NCI-H748 (cell line): ENCODE measurements at regions not wholly inside any gene's neighbourhood (a gene's known extent, or its start where the extent isn't known, plus 50 kb on each side); places are given as distances from the start of the nearest gene placed in this dataset.
A peak's percentile ranks its signal among the peaks of the same experiment; 100 is the strongest.
"Not testable (repeated sequence)": the region's sequence is repeated elsewhere in the genome, so short reads cannot be mapped to it uniquely, and the experiment has no call there.

Source experiments
- DNase-seq: peaks from one replicate; lab custom pipeline; 2025; ENCODE audit not compliant: unreplicated experiment; lab: John Stamatoyannopoulos, UW

DNA sequence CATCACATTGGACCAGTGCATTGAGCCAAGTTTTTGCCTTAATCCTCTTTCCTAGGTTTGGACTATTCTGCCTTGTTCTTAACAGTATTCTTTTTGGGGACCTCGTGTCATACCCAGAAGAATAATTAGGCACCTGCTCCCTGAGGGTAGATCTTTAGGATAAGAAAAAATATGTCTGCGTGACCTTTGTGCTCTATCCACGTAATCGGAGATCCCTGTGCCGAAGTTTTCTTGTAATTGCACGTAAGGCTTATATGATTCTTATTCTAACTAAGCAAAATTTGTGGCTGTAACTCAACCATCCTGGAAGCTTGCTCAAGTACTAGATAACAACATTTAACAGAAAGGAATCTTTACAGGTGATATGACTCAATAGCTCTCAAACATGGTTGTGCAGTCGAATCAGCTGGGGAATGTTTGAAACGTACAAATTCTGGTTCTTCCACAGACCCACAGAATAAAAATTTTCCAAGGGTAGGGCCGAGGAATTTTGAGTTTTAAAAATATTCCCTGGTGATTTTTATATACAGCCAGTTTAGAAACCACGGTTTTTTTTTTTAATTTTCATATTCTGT lies 344.3 kb downstream of the GBA3 start:
- DNase-seq: no peak

DNA sequence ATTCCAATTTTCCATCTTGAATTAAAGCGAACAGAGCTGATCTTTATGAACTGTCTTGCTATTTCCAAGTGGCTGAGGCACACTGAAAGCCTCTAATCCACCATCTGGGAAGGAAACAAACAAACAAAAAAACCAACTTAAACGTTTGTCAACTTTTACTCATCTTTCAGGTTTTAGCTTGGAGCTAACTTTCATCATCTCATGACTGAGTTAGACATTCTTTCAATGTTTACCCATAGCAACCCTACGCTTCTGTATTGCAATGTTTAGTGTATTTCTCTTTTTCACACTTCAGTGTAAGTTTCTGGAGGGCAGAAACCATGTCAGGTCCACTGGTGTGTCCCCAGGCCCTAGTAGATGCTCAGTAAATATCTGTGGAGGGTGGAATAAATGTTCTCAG lies 343.8 kb downstream of the GBA3 start:
- no peak for DNase-seq

DNA sequence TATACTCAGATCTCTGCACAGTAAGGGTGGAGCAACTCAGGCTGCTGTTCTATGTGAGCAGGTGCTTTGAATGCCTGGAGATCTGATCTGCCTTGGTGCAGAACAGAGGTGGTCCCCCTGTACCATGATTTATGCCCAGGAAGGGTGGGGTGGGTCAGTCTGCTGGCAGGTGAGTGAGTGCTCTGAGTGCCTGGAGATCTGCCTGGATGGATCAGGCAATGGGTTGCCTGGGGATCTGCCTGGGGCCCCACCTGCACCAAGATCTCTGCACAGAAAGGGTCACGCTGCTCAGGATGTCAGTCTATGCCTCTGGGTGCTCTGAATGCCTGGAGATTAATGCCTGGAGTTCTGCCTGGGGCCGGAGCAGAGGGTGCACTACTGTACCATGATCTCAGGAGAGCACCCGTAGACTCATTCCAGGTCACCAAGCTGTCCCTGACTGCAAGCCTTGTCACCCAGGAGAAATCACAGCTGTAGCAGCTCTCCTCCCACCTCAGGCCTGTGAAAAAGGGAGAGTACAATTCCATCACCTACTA lies 342.9 kb downstream of the GBA3 start:
- no peak for DNase-seq

DNA sequence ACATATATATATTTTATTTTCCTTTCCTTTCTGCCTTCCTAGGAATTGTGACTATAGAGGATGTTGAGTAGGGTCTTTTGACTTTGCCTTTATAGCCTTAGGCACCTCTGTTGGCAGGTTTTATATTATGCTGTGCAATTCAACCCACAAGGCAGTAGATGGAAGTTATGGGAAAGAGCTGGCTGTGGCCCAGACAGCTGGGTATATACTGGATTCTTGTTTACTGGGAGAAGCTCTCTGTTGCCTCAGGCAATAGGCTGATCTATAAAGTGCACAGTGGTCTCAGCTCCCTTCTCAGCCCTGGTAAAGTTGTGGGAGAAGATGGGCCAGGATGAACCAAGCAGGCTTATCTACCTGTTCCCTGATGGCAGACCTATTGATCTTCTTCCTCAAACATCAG lies 342.0 kb downstream of the GBA3 start:
- DNase-seq: no peak

DNA sequence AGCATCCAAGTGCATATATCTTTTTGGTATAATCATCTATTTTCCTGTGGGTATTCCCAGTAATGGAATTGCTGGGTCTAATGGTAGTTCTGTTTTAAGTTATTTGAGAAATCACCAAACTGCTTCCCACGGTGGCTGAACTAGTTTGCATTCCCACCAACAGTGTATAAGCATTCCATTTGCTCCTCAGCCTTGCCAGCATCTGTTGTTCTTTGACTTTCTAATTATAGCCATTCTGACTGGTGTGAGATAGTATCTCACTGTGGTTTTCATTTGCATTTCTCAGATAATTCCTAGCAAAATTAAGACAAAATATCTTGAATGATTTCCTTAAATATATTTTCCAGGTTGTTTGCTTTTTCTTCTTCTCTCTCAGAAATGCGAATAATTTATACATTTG lies 341.1 kb downstream of the GBA3 start:
- no peak for DNase-seq

DNA sequence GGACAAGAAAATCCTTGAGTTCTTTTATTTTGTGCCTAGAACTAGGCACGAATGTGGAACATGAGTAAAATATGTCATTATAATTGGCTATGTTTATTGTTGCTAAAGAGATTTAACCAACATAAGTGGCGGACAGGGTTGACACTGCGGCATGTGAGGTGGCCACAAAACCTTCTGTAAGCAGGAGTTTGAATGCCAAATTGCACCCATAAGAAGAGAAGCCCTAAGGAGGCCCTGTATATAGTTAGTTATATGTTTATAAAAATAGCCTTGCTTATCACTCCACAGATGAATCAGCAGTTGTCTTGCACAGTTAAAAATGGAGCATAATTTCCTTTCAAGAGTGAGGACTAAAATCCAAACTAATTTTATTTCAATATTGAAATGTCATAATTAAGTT lies 336.1 kb downstream of the GBA3 start:
- no peak for DNase-seq

DNA sequence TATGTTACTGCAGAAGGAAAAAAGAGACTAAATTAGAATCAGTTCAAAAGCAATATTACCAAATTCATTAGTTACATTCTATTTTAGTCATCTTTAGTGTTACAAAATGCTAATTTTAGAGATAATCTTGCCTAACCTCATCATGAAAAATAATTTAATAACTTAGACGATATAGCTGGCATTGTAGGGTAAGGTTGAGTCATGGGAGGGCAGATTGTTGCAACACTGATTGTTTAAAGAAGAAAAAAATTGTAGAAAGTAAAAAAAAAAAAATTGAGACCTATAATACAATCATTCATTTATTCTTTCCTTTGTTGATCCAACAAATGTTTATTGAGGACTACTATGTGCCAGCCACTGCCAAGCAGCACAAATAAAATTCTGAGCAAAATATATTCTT lies 330.9 kb downstream of the GBA3 start:
- no peak for DNase-seq

DNA sequence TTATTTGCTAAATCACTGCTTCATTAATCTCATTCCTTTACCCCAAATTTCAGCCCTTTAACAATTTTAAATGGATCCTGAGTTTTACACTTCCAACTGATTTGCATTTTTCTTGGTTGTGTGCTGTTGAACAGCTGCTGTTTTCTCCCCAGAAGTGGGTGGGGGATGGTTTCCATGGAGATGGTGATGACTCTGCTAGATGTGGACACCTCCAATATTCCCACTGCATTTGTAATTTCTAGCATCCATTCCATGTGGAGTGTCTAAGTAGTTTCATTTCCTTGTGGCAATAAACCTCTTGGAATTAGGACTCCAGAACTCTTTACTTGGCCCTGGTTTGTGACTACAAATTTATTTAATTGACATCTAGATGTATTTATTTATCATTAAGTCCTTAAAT lies 330.4 kb downstream of the GBA3 start:
- DNase-seq: peak; percentile 65

DNA sequence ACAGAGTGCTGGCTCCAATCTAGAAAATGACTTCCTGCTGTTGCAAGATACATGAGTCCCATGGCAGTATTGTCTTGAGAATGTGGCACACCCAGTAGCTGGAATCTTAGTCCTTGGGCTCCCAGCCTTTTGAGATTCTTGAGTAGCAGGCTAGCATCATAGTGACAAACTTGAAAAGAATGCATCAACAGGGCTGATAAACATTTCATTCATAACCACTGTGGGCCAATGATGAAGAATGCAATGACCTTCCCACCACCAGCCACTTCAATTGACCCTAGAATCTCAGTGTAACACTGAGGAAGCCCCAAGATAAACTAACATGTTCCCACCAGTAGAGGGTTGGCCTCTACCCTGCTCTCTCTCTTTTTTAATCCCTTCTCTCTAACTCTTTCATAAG lies 329.3 kb downstream of the GBA3 start:
- no peak for DNase-seq

DNA sequence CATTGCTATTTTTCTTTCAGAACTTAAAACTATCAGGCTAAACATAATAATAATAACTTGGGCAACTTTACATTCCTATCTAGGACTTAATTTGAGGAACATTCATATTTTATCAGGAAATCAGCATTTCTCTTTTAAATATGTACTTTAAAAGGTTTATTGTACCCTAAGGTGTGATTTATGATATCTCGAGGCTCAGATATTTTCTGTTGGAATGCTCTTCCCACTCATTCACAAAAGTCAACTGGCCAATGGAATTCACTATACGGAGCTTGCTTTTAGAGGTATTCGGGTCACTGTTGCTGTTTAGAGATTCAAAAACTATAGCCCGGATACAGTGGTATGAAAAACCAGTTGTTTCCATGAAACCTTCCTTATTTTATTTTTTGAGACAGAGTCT lies 328.3 kb downstream of the GBA3 start:
- DNase-seq: no peak

DNA sequence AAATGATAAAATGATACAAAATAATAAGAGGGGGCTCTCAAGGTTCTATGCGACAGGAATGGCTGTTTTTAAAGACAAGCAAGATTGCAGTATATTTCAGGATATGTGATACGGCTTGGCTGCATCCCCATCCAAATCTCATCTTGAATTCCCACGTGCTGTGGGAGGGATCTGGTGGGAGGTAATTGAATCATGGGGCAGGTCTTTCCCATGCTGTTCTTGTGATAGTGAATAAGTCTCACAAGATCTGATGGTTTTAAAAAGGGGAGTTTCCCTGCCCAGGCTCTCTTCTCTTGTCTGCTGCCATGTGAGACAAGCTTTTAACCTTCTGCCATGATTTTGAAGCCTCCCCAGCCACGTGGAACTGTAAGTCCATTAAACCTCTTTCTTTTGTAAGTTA lies 327.7 kb downstream of the GBA3 start:
- DNase-seq: not testable (repeated sequence)

DNA sequence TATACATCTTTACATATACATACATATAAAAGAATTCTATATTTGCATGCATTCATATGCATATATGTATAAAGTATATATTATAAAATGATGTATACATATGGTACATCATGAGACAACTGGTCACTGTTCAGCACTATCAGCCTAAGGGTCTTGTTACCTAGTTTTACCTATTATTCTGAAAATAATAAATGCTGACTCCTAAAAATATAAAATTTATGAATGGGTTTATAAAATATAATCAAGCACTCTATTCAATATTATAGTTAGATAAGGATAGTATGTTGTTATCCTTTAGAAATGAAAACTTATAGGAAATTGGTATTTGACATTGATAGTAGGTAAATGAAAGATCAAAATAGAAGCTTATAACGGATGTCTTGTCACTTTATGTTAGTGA lies 324.2 kb downstream of the GBA3 start:
- DNase-seq: no peak

DNA sequence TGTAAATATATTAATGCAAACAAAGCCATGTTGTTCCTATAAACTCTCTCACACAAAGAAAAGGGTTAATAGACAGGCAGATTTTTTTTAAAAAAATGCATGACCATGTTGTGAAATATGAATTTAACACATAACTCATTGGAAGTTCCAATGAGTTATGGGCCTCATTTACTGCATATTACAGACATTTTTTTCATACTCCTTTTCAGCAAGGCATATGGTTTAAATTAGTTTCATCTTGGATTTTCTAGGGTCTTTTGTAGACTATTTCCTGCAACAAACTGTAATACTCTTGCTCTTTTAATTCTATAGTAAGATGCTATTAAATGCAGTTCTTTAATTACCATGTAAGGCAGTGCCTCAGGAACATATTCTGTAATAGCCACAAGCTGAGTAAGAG lies 323.1 kb downstream of the GBA3 start:
- DNase-seq: no peak

DNA sequence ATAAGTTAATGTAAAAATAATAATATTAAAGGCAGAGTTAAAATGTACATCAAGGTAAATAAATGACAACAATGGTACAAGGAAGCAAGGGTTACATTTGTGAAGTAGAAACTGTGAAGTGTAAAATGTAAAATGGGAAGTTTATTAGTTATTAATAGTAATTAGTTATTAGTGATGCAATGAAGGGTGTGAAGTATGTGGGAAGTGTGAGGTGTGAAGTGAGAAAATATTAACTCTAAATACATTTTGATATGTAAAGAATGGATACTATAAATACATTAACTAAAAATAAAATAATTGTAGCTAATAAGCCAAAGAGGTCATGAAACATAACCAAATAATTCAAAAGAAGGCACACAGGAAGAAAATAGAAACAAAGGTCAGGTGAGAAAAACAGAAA lies 316.4 kb downstream of the GBA3 start:
- DNase-seq: no peak

DNA sequence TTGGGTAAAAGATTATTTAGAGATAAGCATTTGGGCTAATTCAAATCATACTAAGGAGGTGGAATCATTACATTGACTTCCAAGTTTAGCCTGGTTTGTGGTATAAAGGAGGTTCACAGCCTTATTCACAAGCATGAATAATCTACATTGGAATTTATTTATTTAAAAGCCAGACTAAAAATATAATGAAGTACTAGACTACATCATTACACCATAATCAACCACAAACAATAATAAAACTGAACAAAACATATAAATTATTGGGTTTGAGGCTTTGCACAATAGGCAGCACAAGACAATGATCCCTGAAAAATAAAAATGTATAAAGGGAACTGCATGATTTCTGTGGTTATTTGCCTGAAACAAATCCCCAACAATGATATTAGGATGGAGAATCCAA lies 314.0 kb downstream of the GBA3 start:
- no peak for DNase-seq

DNA sequence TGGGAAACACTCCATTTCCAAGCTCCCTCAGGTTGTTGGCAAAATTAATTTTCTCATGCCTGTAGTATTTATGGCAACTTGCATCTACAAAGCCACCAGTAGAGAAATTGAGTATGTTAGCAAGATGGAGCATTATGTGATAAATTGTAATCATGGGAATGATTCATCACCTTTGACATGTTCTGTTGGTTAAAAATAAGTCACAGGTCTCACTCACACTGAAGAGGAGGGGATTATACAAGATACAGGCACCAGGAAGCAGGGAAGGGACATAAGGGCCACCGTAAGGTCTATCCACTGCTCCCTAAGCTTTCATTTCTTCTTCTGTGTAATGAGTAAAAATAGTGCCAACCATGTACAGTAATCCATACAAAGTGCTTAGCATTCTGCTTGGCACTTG lies 313.0 kb downstream of the GBA3 start:
- no peak for DNase-seq

DNA sequence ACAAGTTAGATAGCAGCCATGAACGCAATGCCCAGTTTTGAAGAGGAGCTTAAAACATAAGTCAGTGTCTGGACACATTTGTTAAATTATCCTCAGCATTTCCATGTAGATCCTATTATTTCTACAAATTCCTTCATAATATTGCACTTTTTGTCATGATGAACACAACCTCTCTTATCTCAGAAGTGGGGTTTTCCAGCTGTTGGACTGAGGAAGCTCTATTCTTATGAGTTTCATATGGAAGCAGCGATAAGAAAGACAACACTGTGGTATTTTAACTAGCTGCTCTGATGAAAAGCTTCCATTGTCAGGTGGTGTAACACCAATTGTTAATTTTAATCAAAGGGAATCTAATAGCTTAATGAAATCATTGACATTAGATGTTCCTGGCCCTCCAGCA lies 308.7 kb downstream of the GBA3 start:
- DNase-seq: no peak

DNA sequence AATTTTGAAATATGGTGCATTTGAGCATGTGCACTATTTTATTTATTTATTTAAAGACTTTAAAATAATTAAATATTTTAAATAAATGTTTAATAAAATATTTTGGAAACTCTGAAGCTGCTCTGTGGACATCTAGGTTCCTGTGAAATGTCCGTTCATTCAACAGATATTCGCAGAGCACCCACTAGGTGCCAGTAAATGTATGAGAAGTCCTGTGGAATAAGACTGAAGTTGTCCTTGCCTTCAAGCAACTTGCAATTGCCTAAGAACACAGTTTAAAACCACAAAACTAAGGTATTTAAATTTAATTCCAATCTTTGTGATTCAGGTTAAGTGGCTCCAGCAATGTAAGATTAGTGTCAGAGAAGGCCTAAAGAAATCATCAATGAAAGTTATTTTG lies 306.7 kb downstream of the GBA3 start:
- no peak for DNase-seq

DNA sequence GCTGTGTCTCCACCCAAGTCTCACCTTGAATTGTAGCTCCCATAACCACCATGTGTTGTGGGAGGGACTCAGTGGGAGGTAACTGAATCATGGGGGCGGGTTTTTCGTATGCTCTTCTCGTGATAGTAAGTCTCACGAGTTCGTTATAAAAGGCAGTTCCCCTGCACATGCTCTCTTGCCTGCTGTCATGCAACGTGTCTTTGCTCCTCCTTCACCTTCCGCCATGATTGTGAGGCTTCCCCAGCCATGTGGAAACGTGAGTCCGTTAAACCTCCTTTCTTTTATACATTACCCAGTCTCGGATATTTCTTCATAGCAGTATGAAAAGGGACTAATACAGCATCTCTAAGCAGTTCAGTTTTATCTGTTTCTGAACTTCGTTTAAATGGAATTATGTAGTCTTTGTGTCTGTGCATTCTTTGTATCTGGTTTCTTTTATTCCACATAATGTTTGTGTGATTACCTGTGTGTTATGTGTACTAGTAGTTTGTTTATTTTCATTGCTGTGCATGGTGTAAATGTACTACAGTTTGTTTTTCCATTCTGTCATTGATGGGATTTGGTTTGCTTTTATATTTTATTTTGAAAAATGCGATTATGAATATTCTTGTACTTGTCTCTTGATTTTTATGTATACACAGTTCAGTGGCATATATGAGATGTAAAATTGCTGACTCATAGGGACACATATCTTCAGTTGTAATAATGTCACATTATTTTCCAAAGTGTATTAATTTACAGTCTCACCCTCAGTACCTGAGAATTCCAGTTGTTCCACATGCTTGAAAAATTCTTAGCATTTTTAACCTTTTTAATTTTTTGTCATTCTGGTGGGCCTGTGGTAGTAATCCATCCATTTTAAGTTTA lies 304.9 kb downstream of the GBA3 start:
- no peak for DNase-seq

DNA sequence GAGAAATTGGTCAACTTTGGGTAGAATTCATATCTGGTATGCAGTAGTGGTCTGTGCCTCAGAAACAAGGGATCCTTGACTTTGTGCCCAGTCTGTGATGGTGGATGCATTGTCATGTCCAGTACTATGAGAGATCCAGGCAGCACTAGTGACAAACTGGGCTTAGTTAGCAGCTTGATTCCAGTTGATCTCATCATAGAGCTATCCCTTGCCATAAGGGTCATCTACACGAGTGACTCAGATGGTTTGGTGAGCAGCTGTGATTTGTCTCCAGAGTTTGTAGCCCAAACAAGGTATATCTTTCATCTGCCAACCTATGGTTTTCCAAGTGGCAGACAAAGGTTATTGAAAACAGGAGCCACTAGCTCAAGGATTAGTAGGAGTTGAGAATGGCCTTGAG lies 298.8 kb downstream of the GBA3 start:
- DNase-seq: no peak

DNA sequence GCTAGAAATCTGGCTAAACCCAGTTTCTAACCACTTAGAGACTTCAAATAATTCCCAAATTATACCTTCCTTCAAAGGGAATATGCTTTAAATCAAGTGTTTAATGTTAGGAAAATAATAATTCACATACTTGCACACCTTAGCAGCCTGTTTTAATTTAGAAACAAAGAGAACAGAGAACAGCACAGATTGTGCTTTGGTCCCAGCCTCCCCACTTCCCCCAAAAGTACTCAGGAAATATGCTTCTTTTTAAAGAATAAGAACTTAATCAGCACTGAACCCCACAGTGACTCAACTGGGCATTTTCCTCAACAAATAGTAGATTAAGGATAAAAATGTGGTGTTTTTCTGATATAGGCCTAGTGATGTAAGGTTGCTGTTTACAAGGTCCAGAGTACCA lies 295.8 kb downstream of the GBA3 start:
- no peak for DNase-seq

DNA sequence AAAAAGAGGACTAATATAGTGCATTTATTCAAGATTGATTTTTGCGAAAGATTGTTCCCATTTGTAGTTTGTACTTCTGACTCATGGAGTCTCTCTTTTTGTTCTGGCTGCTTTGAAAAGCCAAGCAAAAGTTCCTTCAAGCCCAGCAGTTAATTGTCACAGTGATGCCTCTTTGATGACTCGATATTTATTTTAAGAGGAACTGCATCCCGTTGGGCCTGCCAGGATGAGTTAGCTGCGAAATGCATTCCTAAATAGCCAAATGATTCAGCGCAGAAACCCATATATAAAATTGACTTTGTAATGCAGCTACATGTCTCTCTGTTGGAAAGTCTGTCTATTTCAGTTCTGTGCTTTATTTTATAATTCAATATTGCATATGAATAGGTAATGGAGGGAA lies 295.1 kb downstream of the GBA3 start:
- no peak for DNase-seq

DNA sequence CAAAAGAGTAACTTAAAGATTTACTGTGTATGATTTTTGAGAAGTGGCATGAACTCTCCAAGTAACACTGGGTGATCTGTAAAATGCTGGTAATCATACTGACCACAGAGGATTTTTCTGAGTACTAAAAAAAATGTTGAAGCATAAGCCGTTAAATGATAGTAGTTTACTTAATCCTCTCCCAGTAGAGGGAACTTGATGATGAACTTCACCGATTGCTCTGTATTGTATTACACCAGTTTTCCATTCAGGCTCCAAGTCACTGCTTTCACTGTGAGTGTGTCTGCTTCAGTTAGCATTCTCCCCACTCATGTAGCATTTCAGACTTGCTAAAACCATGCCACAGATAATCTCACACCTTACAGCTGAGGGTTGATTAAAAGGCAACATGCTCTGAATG lies 294.1 kb downstream of the GBA3 start:
- DNase-seq: no peak
